Peyer's patch (tissue), 4 donors: ENCODE measurements at regions not wholly inside any gene's neighbourhood (a gene's known extent, or its start where the extent isn't known, plus 50 kb on each side); places are given as distances from the start of the nearest gene placed in this dataset.

ENCODE experiments used
- CTCF ChIP-seq, 6 experiments: fragments of 450-650 bp in 4 of 6; fragments of 200-600 bp in 2 of 6; sonication (generic) in 1 of 6; IDR thresholded peaks; one replicate each; pipeline ENCODE4 v1.5.1; 2017 to 2019; ENCODE audit warnings: antibody characterized with exemption in 6 of 6, mild to moderate bottlenecking in 3 of 6, moderate library complexity in 1 of 6
- POLR2A ChIP-seq, 2 donors: fragments of 450-650 bp; IDR thresholded peaks; one replicate each; pipeline ENCODE4 v1.5.1; 2017; ENCODE audit warnings: antibody characterized with exemption in 2 of 2, mild to moderate bottlenecking in 2 of 2, moderate library complexity in 2 of 2

- TF ChIP-seq CTCF (IDR thresholded peaks at IDR 0.05) (no peak), POLR2A (IDR thresholded peaks at IDR 0.05) (no peak)
These were observed 72.7 kb upstream of the TMEM106B start for GRCh38 chr7:12138421-12138820.
